Endometrium (tissue), 2 donors: ENCODE measurements at regions not wholly inside any gene's neighbourhood (a gene's known extent, or its start where the extent isn't known, plus 50 kb on each side); places are given as distances from the start of the nearest gene placed in this dataset.
"Not testable (repeated sequence)": the region's sequence is repeated elsewhere in the genome, so short reads cannot be mapped to it uniquely, and the experiment has no call there.

Experiments
- FAIRE-seq: peaks from 2 replicates; lab custom pipeline; 2012; peaks lifted over from hg19 to GRCh38; lab: Jason Lieb, UNC
- donor health status: control.
- donor health status: control.

GRCh38 chr1:223961985-223962384, 116.2 kb upstream of the TP53BP2 start:
- not testable (repeated sequence) for FAIRE-seq

GRCh38 chr1:223952801-223953200, 107.1 kb upstream of the TP53BP2 start:
- FAIRE-seq, result not testable (repeated sequence)

- not testable (repeated sequence) for FAIRE-seq
Measured at GRCh38 chr1:223951551-223951950, 105.8 kb upstream of the TP53BP2 start.

- not testable (repeated sequence) for FAIRE-seq
Measured at GRCh38 chr1:223949944-223950343, 104.2 kb upstream of the TP53BP2 start.

- not testable (repeated sequence) for FAIRE-seq
Measured at GRCh38 chr1:223948041-223948440, 102.3 kb upstream of the TP53BP2 start.

- not testable (repeated sequence) for FAIRE-seq
Measured at GRCh38 chr1:223936592-223936991, 90.8 kb upstream of the TP53BP2 start.

- not testable (repeated sequence) for FAIRE-seq
Measured at GRCh38 chr1:223931476-223931875, 85.7 kb upstream of the TP53BP2 start.

GRCh38 chr1:223920805-223921204, 75.1 kb upstream of the TP53BP2 start:
- not testable (repeated sequence) for FAIRE-seq

- FAIRE-seq, result not testable (repeated sequence)
Measured at GRCh38 chr1:223915476-223915875, 69.7 kb upstream of the TP53BP2 start.

GRCh38 chr1:223913715-223914114, 68.0 kb upstream of the TP53BP2 start:
- not testable (repeated sequence) for FAIRE-seq

GRCh38 chr1:223907943-223908587, 62.3 kb upstream of the TP53BP2 start:
- not testable (repeated sequence) for FAIRE-seq

GRCh38 chr1:223903221-223903620, 57.5 kb upstream of the TP53BP2 start:
- FAIRE-seq, result not testable (repeated sequence)

- FAIRE-seq, result not testable (repeated sequence)
Measured at GRCh38 chr1:223899775-223900174, 54.0 kb upstream of the TP53BP2 start.

- not testable (repeated sequence) for FAIRE-seq
Measured at GRCh38 chr1:223897097-223897496, 51.4 kb upstream of the TP53BP2 start.

GRCh38 chr1:223895950-223896349, 50.2 kb upstream of the TP53BP2 start:
- not testable (repeated sequence) for FAIRE-seq
